Neuronal stem cell (in vitro differentiated cells): ENCODE measurements at regions not wholly inside any gene's neighbourhood (a gene's known extent, or its start where the extent isn't known, plus 50 kb on each side); places are given as distances from the start of the nearest gene placed in this dataset.

Experiments
- DNase-seq: peaks from one replicate; pipeline ENCODE4 v3.0.0-alpha.2; 2013; ENCODE audit warnings: low spot score
- H2AFZ ChIP-seq: one replicate; pipeline ENCODE4 v1.6.1; 2013; ENCODE audit warnings: mild to moderate bottlenecking, low read length, inconsistent platforms
- H2AK5ac ChIP-seq: 2 replicates; pipeline ENCODE4 v1.6.1; 2013; ENCODE audit warnings: low read depth, mild to moderate bottlenecking, inconsistent platforms, low read length, moderate library complexity, mixed read lengths
- H2BK120ac ChIP-seq: 2 replicates; pipeline ENCODE4 v1.6.1; 2013; ENCODE audit warnings: low read depth, mild to moderate bottlenecking, inconsistent platforms, low read length, moderate library complexity, mixed read lengths
- H2BK12ac ChIP-seq: one replicate; pipeline ENCODE4 v1.6.1; 2013; ENCODE audit warnings: low read length, inconsistent platforms
- H2BK15ac ChIP-seq: 2 replicates; pipeline ENCODE4 v1.6.1; 2013; ENCODE audit warnings: mild to moderate bottlenecking, low read length, inconsistent platforms, mixed read lengths
- H2BK5ac ChIP-seq: one replicate; pipeline ENCODE4 v1.6.1; 2013; ENCODE audit warnings: inconsistent platforms, mild to moderate bottlenecking, low read length, moderate library complexity
- H3K14ac ChIP-seq: one replicate; pipeline ENCODE4 v1.6.1; 2013; ENCODE audit warnings: low read length, inconsistent platforms
- H3K18ac ChIP-seq: 2 replicates; pipeline ENCODE4 v1.6.1; 2013; ENCODE audit warnings: low read length, inconsistent platforms
- H3K23ac ChIP-seq: 2 replicates; pipeline ENCODE4 v1.6.1; 2013; ENCODE audit warnings: low read depth, mild to moderate bottlenecking, mixed read lengths, low read length, inconsistent platforms; ENCODE audit not compliant: poor library complexity
- H3K27ac ChIP-seq: replicated peaks from 3 replicates; pipeline ENCODE4 v1.5.1; 2013; ENCODE audit warnings: low read length, inconsistent platforms
- H3K27me3 ChIP-seq, 3 experiments: 2 replicates each; pipeline ENCODE4 v1.6.1; 2013; ENCODE audit warnings: low read length in 3 of 3, mild to moderate bottlenecking in 2 of 3, inconsistent platforms in 1 of 3, low read depth in 1 of 3, mixed read lengths in 1 of 3, moderate library complexity in 1 of 3; ENCODE audit not compliant: control insufficient read depth in 3 of 3, insufficient read depth in 3 of 3
- H3K36me3 ChIP-seq, 2 donors: replicated peaks in 1 of 2; 2 replicates each; pipeline ENCODE4 v1.6.1; 2013; ENCODE audit warnings: low read length in 2 of 2; ENCODE audit not compliant: control insufficient read depth in 2 of 2, insufficient read depth in 2 of 2
- H3K4ac ChIP-seq: 2 replicates; pipeline ENCODE4 v1.6.1; 2013; ENCODE audit warnings: inconsistent platforms, mild to moderate bottlenecking, low read length, moderate library complexity
- H3K4me1 ChIP-seq, 2 donors: 1 replicate in 1 of 2; 2 replicates in 1 of 2; pipeline ENCODE4 v1.6.1; 2013; ENCODE audit warnings: low read length in 2 of 2, low read depth in 1 of 2; ENCODE audit not compliant: control insufficient read depth in 2 of 2, insufficient read depth in 1 of 2
- H3K4me2 ChIP-seq: one replicate; pipeline ENCODE4 v1.6.1; 2013; ENCODE audit warnings: mild to moderate bottlenecking, low read length, inconsistent platforms; ENCODE audit not compliant: insufficient read depth, poor library complexity, severe bottlenecking
- H3K4me3 ChIP-seq, 2 donors: 2 replicates each; pipeline ENCODE4 v1.5.1; 2013; ENCODE audit warnings: low read length in 2 of 2, mild to moderate bottlenecking in 2 of 2, inconsistent platforms in 1 of 2, moderate library complexity in 1 of 2
- H3K79me1 ChIP-seq: one replicate; pipeline ENCODE4 v1.6.1; 2013; ENCODE audit warnings: low read depth, mild to moderate bottlenecking, inconsistent platforms, low read length, moderate library complexity
- H3K9ac ChIP-seq: one replicate; pipeline ENCODE4 v1.6.1; 2013; ENCODE audit warnings: mild to moderate bottlenecking, low read depth, low read length, inconsistent platforms; ENCODE audit not compliant: poor library complexity
- H3K9me3 ChIP-seq, 2 donors: replicated peaks in 1 of 2; 2 replicates each; pipeline versions ENCODE3 to v1.6.1; 2013; ENCODE audit warnings: low read length in 2 of 2, mild to moderate bottlenecking in 2 of 2, inconsistent platforms in 1 of 2, low read depth in 1 of 2, mixed read lengths in 1 of 2, moderate library complexity in 1 of 2; ENCODE audit not compliant: control insufficient read depth in 2 of 2, insufficient read depth in 1 of 2
- H4K8ac ChIP-seq: one replicate; pipeline ENCODE4 v1.6.1; 2013; ENCODE audit warnings: low read depth, mild to moderate bottlenecking, inconsistent platforms, low read length, moderate library complexity
- H4K91ac ChIP-seq: one replicate; pipeline ENCODE4 v1.6.1; 2013; ENCODE audit warnings: low read length, low read depth, mild to moderate bottlenecking, inconsistent platforms; ENCODE audit not compliant: poor library complexity
- WGBS, 2 donors: extraction: QIAGEN DNeasy Blood & Tissue Kit; methylation state at CpG; one replicate each; pipeline ENCODE4 v1.1.7; 2013; ENCODE audit warnings: missing lambda C conversion rate in 2 of 2, mixed read lengths in 1 of 2; ENCODE audit not compliant: insufficient read length in 2 of 2, insufficient replicate concordance in 1 of 2; ENCODE audit errors: extremely low coverage in 2 of 2; 5-methylcytosine and 5-hydroxymethylcytosine counted together

- Histone ChIP-seq H3K18ac (no peak overlapping the region), H3K9ac (no peak overlapping the region), H3K4ac (no peak overlapping the region), H3K9me3 (no peaks in the 10 kb centered on the region), H2AK5ac (no peak overlapping the region), H2AFZ (no peak overlapping the region), H3K27ac (no peak overlapping the region), H4K91ac (no peak overlapping the region), H3K23ac (no peak overlapping the region), H2BK15ac (no peak overlapping the region), H3K79me1 (no peaks in the 10 kb centered on the region), H3K27me3 (no peaks in the 10 kb centered on the region), H3K4me2 (no peak overlapping the region), H3K36me3 (no peaks in the 10 kb centered on the region), H3K4me3 (no peak overlapping the region), H2BK5ac (no peak overlapping the region), H2BK120ac (no peak overlapping the region), H2BK12ac (no peak overlapping the region), H3K4me1 (peaks cover 0 to 5% of the 10 kb centered on the region in 2 donors), H3K14ac (no peak overlapping the region), H4K8ac (no peak overlapping the region)
- no peak for DNase-seq
- no CpG with 5 or more reads among the region's 6 CpGs for WGBS, 2 donors
Measured at GRCh38 chr2:234179031-234179363, 128.5 kb downstream of the SPP2 start.

GRCh38 chr2:234178330-234179030 is 128.0 kb downstream of the SPP2 start:
- Histone ChIP-seq H3K79me1 (no peaks in the 10 kb centered on the region), H2BK15ac (no peak overlapping the region), H4K8ac (no peak overlapping the region), H3K27ac (no peak overlapping the region), H3K4me3 (no peak overlapping the region), H2BK5ac (no peak overlapping the region), H2AFZ (no peak overlapping the region), H3K9ac (no peak overlapping the region), H4K91ac (no peak overlapping the region), H3K27me3 (no peaks in the 10 kb centered on the region), H2BK120ac (no peak overlapping the region), H3K36me3 (no peaks in the 10 kb centered on the region), H2BK12ac (no peak overlapping the region), H3K9me3 (no peaks in the 10 kb centered on the region), H3K4ac (no peak overlapping the region), H3K4me1 (peaks cover 0 to 5% of the 10 kb centered on the region in 2 donors), H3K23ac (no peak overlapping the region), H3K14ac (no peak overlapping the region), H2AK5ac (no peak overlapping the region), H3K4me2 (no peak overlapping the region), H3K18ac (no peak overlapping the region)
- no peak for DNase-seq
- WGBS, 2 donors = no CpG with 5 or more reads among the region's 10 CpGs

DNA sequence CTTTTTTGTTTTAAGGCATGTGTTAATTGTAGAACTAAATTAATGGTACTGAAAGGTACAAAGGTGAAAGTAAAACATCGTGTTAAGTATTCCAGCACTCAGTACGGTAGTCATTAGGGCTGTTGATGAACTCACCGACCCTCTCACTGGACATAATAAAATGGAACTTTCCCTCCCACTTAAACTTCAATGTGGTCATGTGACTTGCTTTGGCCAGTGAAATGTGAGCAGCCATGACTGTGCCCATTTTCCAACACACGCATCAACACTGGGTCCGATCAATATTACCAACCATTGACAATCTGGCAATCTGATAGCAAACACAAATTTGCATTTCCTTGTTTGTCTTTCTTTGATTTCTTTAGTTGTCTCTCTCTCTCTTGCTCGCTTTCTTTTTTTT is 125.1 kb downstream of the SPP2 start:
- Histone ChIP-seq H2AK5ac (no peak overlapping the region), H3K36me3 (no peaks in the 10 kb centered on the region), H3K27me3 (no peaks in the 10 kb centered on the region), H3K4me1 (peaks cover 0 to 5% of the 10 kb centered on the region in 2 donors), H3K14ac (no peak overlapping the region), H3K18ac (no peak overlapping the region), H2BK5ac (no peak overlapping the region), H3K79me1 (no peaks in the 10 kb centered on the region), H2BK15ac (no peak overlapping the region), H3K9ac (no peak overlapping the region), H3K4ac (no peak overlapping the region), H2BK120ac (no peak overlapping the region), H3K27ac (no peak overlapping the region), H3K4me2 (no peak overlapping the region), H3K23ac (no peak overlapping the region), H3K9me3 (no peaks in the 10 kb centered on the region), H4K8ac (no peak overlapping the region), H3K4me3 (no peak overlapping the region), H4K91ac (no peak overlapping the region), H2AFZ (no peak overlapping the region), H2BK12ac (no peak overlapping the region)
- DNase-seq = no peak
- no CpG with 5 or more reads among the region's 6 CpGs for WGBS, 2 donors

DNA sequence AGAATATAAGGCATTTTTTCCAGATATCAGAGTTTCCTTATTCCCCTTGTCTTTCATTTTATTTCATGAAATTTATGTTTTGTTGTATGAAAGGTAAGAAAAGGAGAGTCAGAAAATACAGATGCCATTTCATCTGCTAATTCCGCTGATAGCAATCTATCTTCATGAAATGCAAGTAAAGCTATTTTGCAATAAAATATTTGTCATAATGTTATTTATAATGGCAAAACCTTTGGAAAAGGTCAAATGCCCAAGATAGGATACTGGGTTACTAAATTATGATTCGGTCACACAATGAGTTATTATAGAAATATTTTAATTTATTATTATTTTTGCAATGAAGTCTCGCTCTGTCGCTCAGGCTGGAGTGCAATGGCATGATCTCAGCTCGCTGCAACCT is 124.2 kb downstream of the SPP2 start:
- H2AK5ac ChIP-seq = no peak overlapping the region
- H2BK5ac ChIP-seq = no peak overlapping the region
- no peaks in the 10 kb centered on the region for H3K36me3 ChIP-seq
- no peak for DNase-seq
- no peaks in the 10 kb centered on the region for H3K9me3 ChIP-seq
- H3K27ac ChIP-seq = no peak overlapping the region
- H2BK15ac ChIP-seq = no peak overlapping the region
- H3K4ac ChIP-seq = no peak overlapping the region
- no peaks in the 10 kb centered on the region for H3K79me1 ChIP-seq
- H3K18ac ChIP-seq = no peak overlapping the region
- H3K27me3 ChIP-seq = no peaks in the 10 kb centered on the region
- no peak overlapping the region for H3K4me3 ChIP-seq
- H3K23ac ChIP-seq = no peak overlapping the region
- H3K4me1 ChIP-seq = peaks cover 0 to 8% of the 10 kb centered on the region in 2 donors
- H2BK120ac ChIP-seq = no peak overlapping the region
- H2BK12ac ChIP-seq = no peak overlapping the region
- H3K9ac ChIP-seq = no peak overlapping the region
- no peak overlapping the region for H3K14ac ChIP-seq
- H4K91ac ChIP-seq = no peak overlapping the region
- H2AFZ ChIP-seq = no peak overlapping the region
- WGBS, 2 donors = no CpG with 5 or more reads among the region's 5 CpGs
- no peak overlapping the region for H4K8ac ChIP-seq
- no peak overlapping the region for H3K4me2 ChIP-seq
